GM13977 (cell line): ENCODE measurements at regions not wholly inside any gene's neighbourhood (a gene's known extent, or its start where the extent isn't known, plus 50 kb on each side); places are given as distances from the start of the nearest gene placed in this dataset.

Experiments used
- DNase-seq: peaks from one replicate; pipeline ENCODE4 v3.0.0; 2012; ENCODE audit warnings: low spot score
- in situ Hi-C: fragments of 300-500 bp; cut with MboI; formaldehyde crosslinking; loops from one replicate; pipeline ENCODE4 v1.12.0; 2022; ENCODE audit warnings: low sequenced_read_pairs, low pct_unique_long_range_greater_than_20kb, mixed read lengths, inconsistent platforms; ENCODE audit not compliant: unreplicated experiment
- TF ChIP-seq, protein P1 (sequence below): IDR thresholded peaks from 2 replicates; pipeline ENCODE4 v1.5.1; 2012; ENCODE audit warnings: mild to moderate bottlenecking, control low read depth; ENCODE audit not compliant: insufficient read depth; ENCODE audit errors: extremely low read depth, missing control alignments

GRCh38 chr4:180086480-180087190 lies 2156.6 kb upstream of the TENM3 start:
- in situ Hi-C loops = no loop called here
- DNase-seq = no peak
- TF ChIP-seq, protein P1, sequence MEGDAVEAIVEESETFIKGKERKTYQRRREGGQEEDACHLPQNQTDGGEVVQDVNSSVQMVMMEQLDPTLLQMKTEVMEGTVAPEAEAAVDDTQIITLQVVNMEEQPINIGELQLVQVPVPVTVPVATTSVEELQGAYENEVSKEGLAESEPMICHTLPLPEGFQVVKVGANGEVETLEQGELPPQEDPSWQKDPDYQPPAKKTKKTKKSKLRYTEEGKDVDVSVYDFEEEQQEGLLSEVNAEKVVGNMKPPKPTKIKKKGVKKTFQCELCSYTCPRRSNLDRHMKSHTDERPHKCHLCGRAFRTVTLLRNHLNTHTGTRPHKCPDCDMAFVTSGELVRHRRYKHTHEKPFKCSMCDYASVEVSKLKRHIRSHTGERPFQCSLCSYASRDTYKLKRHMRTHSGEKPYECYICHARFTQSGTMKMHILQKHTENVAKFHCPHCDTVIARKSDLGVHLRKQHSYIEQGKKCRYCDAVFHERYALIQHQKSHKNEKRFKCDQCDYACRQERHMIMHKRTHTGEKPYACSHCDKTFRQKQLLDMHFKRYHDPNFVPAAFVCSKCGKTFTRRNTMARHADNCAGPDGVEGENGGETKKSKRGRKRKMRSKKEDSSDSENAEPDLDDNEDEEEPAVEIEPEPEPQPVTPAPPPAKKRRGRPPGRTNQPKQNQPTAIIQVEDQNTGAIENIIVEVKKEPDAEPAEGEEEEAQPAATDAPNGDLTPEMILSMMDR = no peak

DNA sequence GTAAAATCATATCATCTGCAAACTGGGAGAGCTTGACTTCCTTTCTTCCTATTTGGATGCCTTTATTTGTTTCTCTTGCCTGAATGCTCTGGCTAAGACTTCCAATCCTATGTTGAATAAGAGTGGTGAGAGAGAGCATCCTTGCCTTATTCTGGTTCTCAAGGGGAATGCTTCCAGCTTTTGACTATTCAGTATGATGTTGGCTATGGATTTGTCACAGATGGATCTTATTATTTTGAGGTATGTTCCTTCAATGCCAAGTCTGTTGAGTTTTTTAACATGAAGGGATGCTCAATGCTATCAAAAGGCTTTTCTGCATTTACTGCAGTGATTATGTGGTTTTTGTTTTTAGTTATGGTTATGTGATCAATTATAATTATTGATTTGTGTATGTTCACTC lies 2144.6 kb upstream of the TENM3 start:
- in situ Hi-C loops = no loop called here
- TF ChIP-seq, protein P1 = no peak
- DNase-seq = no peak

DNA sequence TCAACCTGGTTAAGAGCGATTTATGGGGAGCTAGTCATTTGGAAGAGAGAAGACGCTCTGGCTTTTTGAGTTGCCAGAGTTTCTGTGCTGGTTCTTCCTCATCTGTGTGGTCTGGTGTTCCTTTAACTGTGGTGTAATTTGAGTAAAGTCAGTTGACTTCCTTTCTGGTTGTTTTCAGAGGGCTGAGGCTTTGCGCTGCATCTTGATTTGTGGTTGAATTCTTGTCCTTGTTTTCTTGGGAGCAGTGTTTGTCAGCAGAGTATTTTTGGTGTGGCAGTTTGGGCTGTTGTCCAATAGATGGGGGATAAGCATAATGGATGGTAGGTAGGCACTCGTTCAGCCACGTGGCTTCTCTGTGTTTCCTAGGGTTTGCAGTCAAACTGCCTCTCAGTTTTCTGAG lies 2143.2 kb upstream of the TENM3 start:
- TF ChIP-seq, protein P1 = no peak
- in situ Hi-C loops = no loop called here
- DNase-seq = no peak

DNA sequence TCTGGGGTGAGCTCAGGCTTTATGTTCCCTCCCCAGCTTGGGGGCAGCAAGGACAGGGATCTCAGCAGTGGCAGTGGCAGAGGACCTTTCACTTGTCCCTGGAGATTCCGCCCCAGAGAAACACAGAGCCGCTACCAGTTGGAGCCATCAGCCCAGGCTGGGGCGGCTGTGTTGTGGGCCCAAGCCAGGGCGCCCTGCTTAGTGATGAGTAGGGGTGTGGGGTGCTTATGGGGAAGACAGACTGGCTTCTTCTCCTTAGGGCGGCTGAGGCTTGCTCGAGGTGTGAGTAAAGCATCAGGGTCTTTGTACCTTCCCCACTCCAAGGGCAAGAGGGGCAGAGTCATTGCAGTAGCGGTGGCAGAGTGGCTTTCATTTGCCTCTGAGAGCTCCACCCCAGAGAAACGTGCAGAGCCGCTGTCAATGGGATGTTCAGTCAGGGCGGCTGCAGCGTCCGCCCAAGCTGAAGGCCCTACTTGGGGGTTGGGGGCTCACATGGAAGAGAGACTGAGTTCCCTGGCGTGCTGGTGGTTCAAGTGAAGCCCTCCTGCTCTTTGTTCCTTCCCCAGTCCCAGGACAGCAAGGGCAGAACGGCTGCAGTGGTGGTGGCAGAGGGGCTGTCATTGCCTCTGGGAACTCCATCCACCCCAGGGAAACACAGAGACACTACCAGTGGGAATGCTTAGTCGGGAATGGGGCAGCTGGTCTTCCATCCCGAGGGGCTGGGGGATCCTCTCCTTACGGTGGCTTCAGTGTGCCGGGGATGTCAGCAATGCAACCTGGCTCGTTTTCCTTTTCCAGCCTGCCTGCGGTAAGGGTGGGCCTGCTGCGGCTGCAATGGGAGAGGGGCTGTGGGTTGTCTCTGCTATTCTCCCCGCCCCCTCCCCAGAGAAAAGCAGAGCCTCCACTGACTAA lies 2142.5 kb upstream of the TENM3 start:
- in situ Hi-C loops = no loop called here
- no peak for DNase-seq
- TF ChIP-seq, protein P1 = no peak

DNA sequence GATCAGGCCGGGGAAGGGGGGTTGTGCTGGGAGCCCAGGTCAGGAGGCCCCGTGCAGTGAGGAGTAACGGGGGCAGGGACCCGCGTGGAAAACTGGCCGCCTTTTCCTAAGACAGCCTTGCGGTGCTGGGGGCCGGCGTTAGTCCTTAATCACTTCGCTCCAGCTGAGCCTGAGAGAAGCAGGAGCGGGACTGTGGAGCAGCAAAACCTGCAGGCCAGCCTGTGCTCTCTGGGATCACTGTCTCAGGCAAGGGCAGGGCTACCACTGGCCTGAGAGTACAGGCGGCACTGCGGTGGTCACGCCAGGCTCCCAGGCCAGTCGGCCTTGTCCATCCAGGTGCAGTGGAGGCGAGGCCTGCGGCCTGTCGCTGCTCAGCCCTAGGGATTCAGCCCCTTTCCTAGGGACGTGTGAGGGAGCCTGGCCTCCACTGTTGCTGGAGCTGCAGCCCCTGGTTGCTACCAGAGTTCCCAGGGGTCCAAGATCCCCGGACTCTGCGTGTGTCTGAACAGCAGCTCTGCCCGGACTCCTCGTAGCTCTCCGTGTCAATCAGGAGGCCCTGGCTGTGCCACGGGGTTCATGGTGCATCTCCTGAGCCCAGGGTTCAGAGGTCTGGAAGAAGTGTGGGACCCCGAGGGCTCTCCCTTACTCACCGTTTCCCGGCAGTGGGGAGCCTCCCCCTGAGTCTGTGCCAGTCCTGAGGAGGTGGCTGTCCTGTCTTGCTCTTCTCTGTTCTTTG lies 2141.7 kb upstream of the TENM3 start:
- in situ Hi-C loops = no loop called here
- DNase-seq = no peak
- TF ChIP-seq, protein P1 = no peak

GRCh38 chr4:180103794-180104193 lies 2139.4 kb upstream of the TENM3 start:
- in situ Hi-C loops = no loop called here
- TF ChIP-seq, protein P1 = no peak
- DNase-seq = no peak
